ENCODE measurements at regions not wholly inside any gene's neighbourhood (a gene's known extent, or its start where the extent isn't known, plus 50 kb on each side); places are given as distances from the start of the nearest gene placed in this dataset.

GRCh38 chr6:167565388-167565787, 240.5 kb downstream of the TTLL2 start:
- TF ChIP-seq RAD21 (IDR thresholded peaks at IDR 0.05; ENCODE audit: low read length) = no peak
- TF ChIP-seq FOXM1 (IDR thresholded peaks at IDR 0.05; ENCODE audit: low read depth) = no peak
- TF ChIP-seq CTCF (IDR thresholded peaks at IDR 0.05) = no peak
- TF ChIP-seq ELF1 (IDR thresholded peaks at IDR 0.05) = no peak
- TF ChIP-seq USF2 (IDR thresholded peaks at IDR 0.05; ENCODE audit: borderline replicate concordance, low read depth, low read length) = no peak
- TF ChIP-seq GABPA (IDR thresholded peaks at IDR 0.05; ENCODE audit: low read depth) = no peak
- TF ChIP-seq POLR2AphosphoS5 (IDR thresholded peaks at IDR 0.05; ENCODE audit: low read depth, low read length) = no peak
- TF ChIP-seq YY1 (IDR thresholded peaks at IDR 0.05; ENCODE audit: low read depth) = no peak
- no peak for TF ChIP-seq EP300 (IDR thresholded peaks at IDR 0.05; ENCODE audit: borderline replicate concordance in 1 of 2, low read depth in 1 of 2, low read length in 1 of 2)
- TF ChIP-seq, protein P1, sequence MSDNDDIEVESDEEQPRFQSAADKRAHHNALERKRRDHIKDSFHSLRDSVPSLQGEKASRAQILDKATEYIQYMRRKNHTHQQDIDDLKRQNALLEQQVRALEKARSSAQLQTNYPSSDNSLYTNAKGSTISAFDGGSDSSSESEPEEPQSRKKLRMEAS (IDR thresholded peaks at IDR 0.05; ENCODE audit: low read depth) = no peak
- TF ChIP-seq RFX5 (IDR thresholded peaks at IDR 0.05; ENCODE audit: low read length) = no peak

Data from SK-N-SH (cell line).